Endothelial cell of umbilical vein (primary cell): ENCODE measurements at regions not wholly inside any gene's neighbourhood (a gene's known extent, or its start where the extent isn't known, plus 50 kb on each side); places are given as distances from the start of the nearest gene placed in this dataset.

Experiments
- BruUV-seq: library from RNA; stranded (reverse); fragments of 400-500 nt; replicated peaks from 2 replicates; lab custom pipeline; 2021; lab: Mats Ljungman, UMichigan
- CTCF ChIA-PET: fragments of 300-600, 350-600 bp; sonication (Branson Sonifier 250); formaldehyde crosslinking; loops from one replicate; lab custom pipeline; 2021; ENCODE audit warnings: antibody characterized with exemption, inconsistent platforms; lab: Charles Lee
- POLR2A ChIA-PET: fragments of 300-600, 350-600 bp; sonication (Branson Sonifier 250); formaldehyde crosslinking; loops from one replicate; lab custom pipeline; 2021; ENCODE audit warnings: antibody characterized with exemption, inconsistent platforms; lab: Charles Lee
- DNase-seq: peaks from one replicate; pipeline ENCODE4 v3.0.0-alpha.2; 2011; ENCODE audit warnings: low read depth, low spot score
- FAIRE-seq: peaks from 2 replicates; lab custom pipeline; 2011; peaks lifted over from hg19 to GRCh38; lab: Jason Lieb, UNC
- H2AFZ ChIP-seq: 2 replicates; pipeline ENCODE4 v1.6.0; 2012; ENCODE audit warnings: low read depth, low read length, control low read depth, inconsistent platforms
- H3K27ac ChIP-seq: 2 replicates; pipeline ENCODE4 v1.5.1; 2011; ENCODE audit warnings: low read depth, mild to moderate bottlenecking, control low read depth, low read length, moderate library complexity; ENCODE audit not compliant: insufficient read depth
- H3K27me3 ChIP-seq, 2 experiments: 2 replicates each; pipeline versions ENCODE4 v1.6.0 to v1.6.1; 2011; ENCODE audit warnings: low read length in 2 of 2, mixed read lengths in 1 of 2; ENCODE audit not compliant: control insufficient read depth in 2 of 2, insufficient read depth in 2 of 2
- H3K36me3 ChIP-seq, 2 experiments: 2 replicates in 1 of 2; 3 replicates in 1 of 2; pipeline ENCODE4 v1.5.1; 2011; ENCODE audit warnings: low read length in 2 of 2, mild to moderate bottlenecking in 1 of 2, moderate library complexity in 1 of 2; ENCODE audit not compliant: control insufficient read depth in 2 of 2, insufficient read depth in 2 of 2; ENCODE audit errors: extremely low read depth in 1 of 2
- H3K4me1 ChIP-seq: 3 replicates; pipeline ENCODE4 v1.5.1; 2011; ENCODE audit warnings: mild to moderate bottlenecking, low read length; ENCODE audit not compliant: control insufficient read depth, insufficient read depth; ENCODE audit errors: extremely low read depth
- H3K4me2 ChIP-seq: 2 replicates; pipeline ENCODE4 v1.6.1; 2011; ENCODE audit warnings: low read length, control low read depth, mixed read lengths; ENCODE audit not compliant: insufficient read depth
- H3K4me3 ChIP-seq, 3 experiments: fragments of 200-600 bp in 1 of 3; sonication (generic), shearing (Covaris generic) in 1 of 3; replicated peaks in 1 of 3; 2 replicates each; pipeline ENCODE4 v1.5.1; 2011 to 2016; ENCODE audit warnings: control low read depth in 3 of 3, low read length in 3 of 3, mild to moderate bottlenecking in 2 of 3, inconsistent platforms in 1 of 3, low read depth in 1 of 3, moderate library complexity in 1 of 3; ENCODE audit not compliant: insufficient read depth in 1 of 3
- H3K79me2 ChIP-seq: 2 replicates; pipeline ENCODE4 v1.6.0; 2012; ENCODE audit warnings: low read length, inconsistent platforms; ENCODE audit not compliant: control insufficient read depth, insufficient read depth
- H3K9ac ChIP-seq: replicated peaks from 2 replicates; pipeline ENCODE3; 2011; ENCODE audit warnings: low read length, control low read depth; ENCODE audit not compliant: insufficient read depth; ENCODE audit errors: extremely low read depth
- H3K9me1 ChIP-seq: replicated peaks from 3 replicates; pipeline ENCODE4 v1.6.0; 2011; ENCODE audit warnings: mild to moderate bottlenecking, low read length; ENCODE audit not compliant: control insufficient read depth, insufficient read depth; ENCODE audit errors: extremely low read depth
- H3K9me3 ChIP-seq: replicated peaks from 2 replicates; pipeline ENCODE4 v1.5.1; 2012; ENCODE audit warnings: low read length, inconsistent platforms; ENCODE audit not compliant: control insufficient read depth, insufficient read depth
- H4K20me1 ChIP-seq: replicated peaks from 2 replicates; pipeline ENCODE3; 2011; ENCODE audit warnings: mild to moderate bottlenecking, low read length; ENCODE audit not compliant: control insufficient read depth, insufficient read depth; ENCODE audit errors: extremely low read depth
- EZH2 ChIP-seq: IDR thresholded peaks from 2 replicates; pipeline ENCODE4 v1.6.1; 2012; ENCODE audit warnings: borderline replicate concordance, low read depth, mild to moderate bottlenecking, moderate library complexity, low read length, inconsistent platforms; ENCODE audit not compliant: severe bottlenecking
- FOS ChIP-seq: IDR thresholded peaks from 2 replicates; pipeline ENCODE4 v1.6.1; 2011; ENCODE audit warnings: mild to moderate bottlenecking, low read length, moderate library complexity, borderline replicate concordance; ENCODE audit not compliant: insufficient read depth
- GATA2 ChIP-seq: IDR thresholded peaks from 2 replicates; pipeline ENCODE4 v1.7.0; 2011; ENCODE audit warnings: low read depth, mild to moderate bottlenecking, moderate library complexity, mixed read lengths, low read length; ENCODE audit not compliant: insufficient read length, insufficient read depth
- JUN ChIP-seq: IDR thresholded peaks from 2 replicates; pipeline ENCODE4 v1.6.1; 2011; ENCODE audit warnings: borderline replicate concordance, low read depth; ENCODE audit not compliant: insufficient read length, insufficient read depth
- MYC ChIP-seq: IDR thresholded peaks from one replicate; pipeline ENCODE4 v1.6.1; 2011; ENCODE audit warnings: mild to moderate bottlenecking, low read depth, low read length
- POLR2A ChIP-seq: IDR thresholded peaks from 2 replicates; pipeline ENCODE4 v1.6.1; 2012; ENCODE audit warnings: low read depth, mild to moderate bottlenecking, control low read depth, low read length
- POLR2AphosphoS5 ChIP-seq: IDR thresholded peaks from 2 replicates; pipeline ENCODE4 v1.6.1; 2012; ENCODE audit warnings: low read depth, mild to moderate bottlenecking, control low read depth, low read length, moderate library complexity; ENCODE audit not compliant: insufficient read depth
- dilution Hi-C: fragments of 300-500 bp; cut with MboI; formaldehyde crosslinking; loops from one replicate; pipeline ENCODE4 v1.15.0; 2019; ENCODE audit warnings: low sequenced_read_pairs; ENCODE audit not compliant: extremely low pct_ligation_motif_present
- intact Hi-C: fragments of 100-400 bp; cut with micrococcal nuclease; formaldehyde crosslinking; loops from one replicate; pipeline ENCODE4 v1.10.0; 2022
- TF ChIP-seq, protein P1 (sequence below): IDR thresholded peaks from 2 replicates; pipeline ENCODE4 v1.6.1; 2011; ENCODE audit not compliant: insufficient read depth, insufficient read length
- TF ChIP-seq, protein P2 (sequence below), 2 donors: IDR thresholded peaks; 1 replicate in 1 of 2; 2 replicates in 1 of 2; pipeline ENCODE4 v1.5.1; 2011; ENCODE audit warnings: low read length in 2 of 2, mild to moderate bottlenecking in 2 of 2, moderate library complexity in 2 of 2, control low read depth in 1 of 2, inconsistent platforms in 1 of 2, low read depth in 1 of 2; ENCODE audit not compliant: insufficient read depth in 1 of 2; ENCODE audit errors: extremely low read depth in 1 of 2

DNA sequence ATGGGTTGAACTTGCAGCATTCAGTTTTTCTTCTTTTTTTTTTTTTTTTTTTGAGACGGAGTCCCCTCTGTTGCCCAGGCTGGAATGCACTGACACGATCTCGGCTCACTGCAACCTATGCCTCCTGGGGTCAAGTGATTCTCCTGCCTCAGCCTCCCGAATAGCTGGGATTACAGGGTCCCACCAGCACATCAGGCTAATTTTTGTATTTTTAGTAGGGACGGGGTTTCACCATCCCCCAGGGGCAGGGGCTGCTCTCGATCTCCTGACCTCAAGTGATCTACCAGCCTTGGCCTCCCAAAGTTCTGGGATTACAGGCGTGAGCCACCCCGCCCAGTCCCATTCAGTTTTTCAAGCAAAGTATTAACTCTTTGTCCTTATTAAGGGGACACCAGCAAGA lies 117.6 kb upstream of the PRSS16 start:
- Histone ChIP-seq H3K27ac (no peak overlapping the region), H3K9me1 (no peaks in the 10 kb centered on the region), H3K4me2 (no peak overlapping the region), H3K9ac (no peak overlapping the region), H3K27me3 (no peaks in the 10 kb centered on the region), H2AFZ (no peak overlapping the region), H3K4me1 (peaks cover 23% of the 10 kb centered on the region), H3K4me3 (no peak overlapping the region), H3K9me3 (no peaks in the 10 kb centered on the region), H3K36me3 (no peaks in the 10 kb centered on the region), H3K79me2 (no peaks in the 10 kb centered on the region), H4K20me1 (no peaks in the 10 kb centered on the region)
- BruUV-seq = no TSS peak
- dilution Hi-C loops = no loop called here
- intact Hi-C loops = loop anchor here (5.0 to 10.0 kb wide), 4 partner anchors 533 to 1103 kb away; partner anchors contain the start of gene ABT1
- ChIA-PET CTCF (no interaction called here), POLR2A (no interaction called here)
- DNase-seq (no peak), FAIRE-seq (no peak)
- TF ChIP-seq MYC (no peak), POLR2A (no peak), GATA2 (no peak), JUN (no peak), EZH2 (no peak), FOS (no peak), POLR2AphosphoS5 (no peak)
- TF ChIP-seq, protein P1, sequence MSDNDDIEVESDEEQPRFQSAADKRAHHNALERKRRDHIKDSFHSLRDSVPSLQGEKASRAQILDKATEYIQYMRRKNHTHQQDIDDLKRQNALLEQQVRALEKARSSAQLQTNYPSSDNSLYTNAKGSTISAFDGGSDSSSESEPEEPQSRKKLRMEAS = no peak
- TF ChIP-seq, protein P2, sequence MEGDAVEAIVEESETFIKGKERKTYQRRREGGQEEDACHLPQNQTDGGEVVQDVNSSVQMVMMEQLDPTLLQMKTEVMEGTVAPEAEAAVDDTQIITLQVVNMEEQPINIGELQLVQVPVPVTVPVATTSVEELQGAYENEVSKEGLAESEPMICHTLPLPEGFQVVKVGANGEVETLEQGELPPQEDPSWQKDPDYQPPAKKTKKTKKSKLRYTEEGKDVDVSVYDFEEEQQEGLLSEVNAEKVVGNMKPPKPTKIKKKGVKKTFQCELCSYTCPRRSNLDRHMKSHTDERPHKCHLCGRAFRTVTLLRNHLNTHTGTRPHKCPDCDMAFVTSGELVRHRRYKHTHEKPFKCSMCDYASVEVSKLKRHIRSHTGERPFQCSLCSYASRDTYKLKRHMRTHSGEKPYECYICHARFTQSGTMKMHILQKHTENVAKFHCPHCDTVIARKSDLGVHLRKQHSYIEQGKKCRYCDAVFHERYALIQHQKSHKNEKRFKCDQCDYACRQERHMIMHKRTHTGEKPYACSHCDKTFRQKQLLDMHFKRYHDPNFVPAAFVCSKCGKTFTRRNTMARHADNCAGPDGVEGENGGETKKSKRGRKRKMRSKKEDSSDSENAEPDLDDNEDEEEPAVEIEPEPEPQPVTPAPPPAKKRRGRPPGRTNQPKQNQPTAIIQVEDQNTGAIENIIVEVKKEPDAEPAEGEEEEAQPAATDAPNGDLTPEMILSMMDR (IDR thresholded peaks at IDR 0.05; ENCODE audit: extremely low read depth in 1 of 2, insufficient read depth in 1 of 2, low read depth in 1 of 2, low read length in 2 of 2) = no peak
